ENCODE measurements at regions not wholly inside any gene's neighbourhood (a gene's known extent, or its start where the extent isn't known, plus 50 kb on each side); places are given as distances from the start of the nearest gene placed in this dataset.

GRCh38 chr2:236668531-236668969 lies 98.9 kb downstream of the ACKR3 start:
- no peak for TF ChIP-seq CTCF (IDR thresholded peaks at IDR 0.05; ENCODE audit: borderline replicate concordance, control extremely low read depth, extremely low read depth, insufficient read depth, missing control alignments)
- in situ Hi-C loops (cut with MboI; ENCODE audit: low sequenced_read_pairs, unreplicated experiment), result no loop called here
- no peak for DNase-seq (ENCODE audit: low spot score)

- DNase-seq (ENCODE audit: low spot score), result no peak
- in situ Hi-C loops (cut with MboI; ENCODE audit: low sequenced_read_pairs, unreplicated experiment), result no loop called here
- TF ChIP-seq CTCF (IDR thresholded peaks at IDR 0.05; ENCODE audit: borderline replicate concordance, control extremely low read depth, extremely low read depth, insufficient read depth, missing control alignments), result no peak
These were observed 100.6 kb downstream of the ACKR3 start for GRCh38 chr2:236670235-236670620.

GRCh38 chr2:236671896-236672562 lies 102.4 kb downstream of the ACKR3 start:
- DNase-seq (ENCODE audit: low spot score), result no peak
- no peak for TF ChIP-seq CTCF (IDR thresholded peaks at IDR 0.05; ENCODE audit: borderline replicate concordance, control extremely low read depth, extremely low read depth, insufficient read depth, missing control alignments)
- in situ Hi-C loops (cut with MboI; ENCODE audit: low sequenced_read_pairs, unreplicated experiment), result no loop called here

- no peak for DNase-seq (ENCODE audit: low spot score)
- no peak for TF ChIP-seq CTCF (IDR thresholded peaks at IDR 0.05; ENCODE audit: borderline replicate concordance, control extremely low read depth, extremely low read depth, insufficient read depth, missing control alignments)
- in situ Hi-C loops (cut with MboI; ENCODE audit: low sequenced_read_pairs, unreplicated experiment), result no loop called here
These were observed 103.0 kb downstream of the ACKR3 start for GRCh38 chr2:236672606-236673005.

GRCh38 chr2:236673126-236673822 lies 103.6 kb downstream of the ACKR3 start:
- no peak for DNase-seq (ENCODE audit: low spot score)
- in situ Hi-C loops (cut with MboI; ENCODE audit: low sequenced_read_pairs, unreplicated experiment), result no loop called here
- no peak for TF ChIP-seq CTCF (IDR thresholded peaks at IDR 0.05; ENCODE audit: borderline replicate concordance, control extremely low read depth, extremely low read depth, insufficient read depth, missing control alignments)

GRCh38 chr2:236673823-236674185 lies 104.2 kb downstream of the ACKR3 start:
- TF ChIP-seq CTCF (IDR thresholded peaks at IDR 0.05; ENCODE audit: borderline replicate concordance, control extremely low read depth, extremely low read depth, insufficient read depth, missing control alignments), result no peak
- in situ Hi-C loops (cut with MboI; ENCODE audit: low sequenced_read_pairs, unreplicated experiment), result no loop called here
- no peak for DNase-seq (ENCODE audit: low spot score)

Measured in GM13976 (cell line).